ENCODE measurements at regions not wholly inside any gene's neighbourhood (a gene's known extent, or its start where the extent isn't known, plus 50 kb on each side); places are given as distances from the start of the nearest gene placed in this dataset.

DNA sequence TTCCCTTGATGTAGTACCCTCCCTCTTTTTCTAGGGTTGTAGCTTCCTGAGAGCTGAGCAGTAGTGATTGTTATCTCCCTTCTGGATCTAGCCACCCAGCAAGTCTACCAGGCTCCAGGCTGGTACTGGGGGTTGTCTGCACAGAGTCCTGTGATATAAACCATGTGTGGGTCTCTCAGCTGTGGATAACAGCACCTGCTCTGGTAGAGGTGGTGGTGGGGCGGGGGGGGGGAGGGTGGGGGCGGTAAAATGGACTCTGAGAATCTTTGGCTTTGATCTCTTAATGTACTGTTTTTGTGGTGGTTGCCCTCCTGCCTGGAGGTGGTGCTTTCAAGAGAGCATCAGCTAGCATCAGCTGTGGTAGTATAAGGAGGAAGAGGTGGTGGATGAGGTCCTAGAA, 302.0 kb upstream of the CHRM2 start:
- H3K4me3 ChIP-seq (ENCODE audit: low read depth, low read length) = no peak overlapping the region
- TF ChIP-seq, protein P1, sequence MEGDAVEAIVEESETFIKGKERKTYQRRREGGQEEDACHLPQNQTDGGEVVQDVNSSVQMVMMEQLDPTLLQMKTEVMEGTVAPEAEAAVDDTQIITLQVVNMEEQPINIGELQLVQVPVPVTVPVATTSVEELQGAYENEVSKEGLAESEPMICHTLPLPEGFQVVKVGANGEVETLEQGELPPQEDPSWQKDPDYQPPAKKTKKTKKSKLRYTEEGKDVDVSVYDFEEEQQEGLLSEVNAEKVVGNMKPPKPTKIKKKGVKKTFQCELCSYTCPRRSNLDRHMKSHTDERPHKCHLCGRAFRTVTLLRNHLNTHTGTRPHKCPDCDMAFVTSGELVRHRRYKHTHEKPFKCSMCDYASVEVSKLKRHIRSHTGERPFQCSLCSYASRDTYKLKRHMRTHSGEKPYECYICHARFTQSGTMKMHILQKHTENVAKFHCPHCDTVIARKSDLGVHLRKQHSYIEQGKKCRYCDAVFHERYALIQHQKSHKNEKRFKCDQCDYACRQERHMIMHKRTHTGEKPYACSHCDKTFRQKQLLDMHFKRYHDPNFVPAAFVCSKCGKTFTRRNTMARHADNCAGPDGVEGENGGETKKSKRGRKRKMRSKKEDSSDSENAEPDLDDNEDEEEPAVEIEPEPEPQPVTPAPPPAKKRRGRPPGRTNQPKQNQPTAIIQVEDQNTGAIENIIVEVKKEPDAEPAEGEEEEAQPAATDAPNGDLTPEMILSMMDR (conservative IDR thresholded peaks at IDR 0.05; ENCODE audit: low read depth, low read length) = no peak
- no peak for DNase-seq (ENCODE audit: low read depth)

DNA sequence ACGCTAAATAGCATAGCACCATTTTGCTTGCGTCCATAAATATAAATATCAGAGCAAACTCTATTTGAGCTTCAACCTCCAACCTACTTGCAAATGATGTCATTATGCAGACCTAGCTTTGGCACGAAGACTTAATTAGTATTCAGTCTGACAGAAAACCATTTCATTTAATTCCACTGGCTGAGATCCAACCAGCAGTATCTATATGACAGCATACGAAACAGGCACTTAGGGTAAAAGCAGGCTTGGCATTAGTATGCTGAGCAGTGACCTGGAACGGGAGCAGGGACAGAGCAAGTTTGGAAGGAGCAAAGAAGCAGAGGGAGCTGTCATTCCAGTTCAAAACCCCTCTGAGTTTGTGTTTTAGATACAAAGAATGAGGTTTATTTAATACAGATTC, 312.5 kb upstream of the CHRM2 start:
- TF ChIP-seq, protein P1 (conservative IDR thresholded peaks at IDR 0.05; ENCODE audit: low read depth, low read length) = no peak
- DNase-seq (ENCODE audit: low read depth) = no peak
- H3K4me3 ChIP-seq (ENCODE audit: low read depth, low read length) = no peak overlapping the region

DNA sequence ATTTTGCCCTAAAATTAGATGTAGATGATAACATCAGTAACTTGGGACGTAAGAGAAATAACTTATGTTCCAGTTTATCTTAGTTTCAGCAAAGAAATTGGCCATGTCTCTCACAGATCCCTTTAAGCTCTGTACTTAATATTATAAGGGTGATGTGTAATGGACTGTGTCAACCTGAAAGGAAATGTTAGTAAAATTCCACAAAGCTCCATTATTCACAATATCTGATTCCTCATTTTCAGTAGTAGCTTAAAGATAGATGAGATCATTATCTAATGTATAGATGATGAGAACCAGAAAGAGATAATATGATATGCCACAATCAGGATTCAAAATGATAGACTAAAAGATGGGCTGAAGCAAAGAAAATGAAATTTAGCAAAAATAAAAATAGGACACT, 316.8 kb upstream of the CHRM2 start:
- DNase-seq (ENCODE audit: low read depth) = no peak
- H3K4me3 ChIP-seq (ENCODE audit: low read depth, low read length) = no peak overlapping the region
- TF ChIP-seq, protein P1 (conservative IDR thresholded peaks at IDR 0.05; ENCODE audit: low read depth, low read length) = no peak

DNA sequence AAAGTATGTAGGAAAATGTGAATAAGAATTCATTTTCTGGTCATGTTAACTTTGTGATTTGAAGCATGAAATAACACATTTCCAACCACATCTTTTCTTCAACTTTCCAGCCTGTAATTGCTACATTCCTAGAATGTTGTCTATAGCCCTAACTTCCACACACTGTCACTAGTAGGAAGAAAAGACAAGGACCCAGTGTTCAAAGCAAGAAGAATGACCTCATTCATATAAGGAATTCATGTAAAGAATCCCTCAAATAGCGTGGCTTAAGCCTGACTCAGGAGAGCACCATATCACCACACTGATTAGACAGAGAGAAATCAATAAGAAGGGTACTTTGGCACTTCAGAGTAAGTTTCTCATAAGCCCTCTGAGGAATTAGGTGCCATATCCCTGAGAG, 318.7 kb upstream of the CHRM2 start:
- no peak overlapping the region for H3K4me3 ChIP-seq (ENCODE audit: low read depth, low read length)
- TF ChIP-seq, protein P1 (conservative IDR thresholded peaks at IDR 0.05; ENCODE audit: low read depth, low read length) = no peak
- DNase-seq (ENCODE audit: low read depth) = no peak

DNA sequence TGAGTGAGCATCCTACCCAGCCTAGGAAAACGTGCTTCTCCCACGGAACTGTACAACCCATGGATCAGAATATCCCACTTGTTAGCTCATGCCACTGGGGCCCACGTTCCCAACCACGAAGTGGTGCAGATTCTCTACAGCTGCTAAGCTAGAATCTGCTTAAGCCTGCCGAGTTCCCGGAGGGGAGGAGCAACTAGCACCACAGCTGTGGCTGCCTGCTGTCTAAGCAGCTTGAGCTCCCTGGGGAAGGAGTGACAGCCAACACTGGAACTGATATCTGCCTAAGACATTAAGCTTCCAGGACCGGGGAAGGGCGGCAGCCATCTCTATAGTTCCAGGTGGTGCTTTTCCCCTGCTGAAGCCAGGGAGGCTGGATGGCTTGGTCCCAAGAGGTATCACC, 334.7 kb upstream of the CHRM2 start:
- DNase-seq (ENCODE audit: low read depth) = no peak
- H3K4me3 ChIP-seq (ENCODE audit: low read depth, low read length) = no peak overlapping the region
- TF ChIP-seq, protein P1 (conservative IDR thresholded peaks at IDR 0.05; ENCODE audit: low read depth, low read length) = no peak

DNA sequence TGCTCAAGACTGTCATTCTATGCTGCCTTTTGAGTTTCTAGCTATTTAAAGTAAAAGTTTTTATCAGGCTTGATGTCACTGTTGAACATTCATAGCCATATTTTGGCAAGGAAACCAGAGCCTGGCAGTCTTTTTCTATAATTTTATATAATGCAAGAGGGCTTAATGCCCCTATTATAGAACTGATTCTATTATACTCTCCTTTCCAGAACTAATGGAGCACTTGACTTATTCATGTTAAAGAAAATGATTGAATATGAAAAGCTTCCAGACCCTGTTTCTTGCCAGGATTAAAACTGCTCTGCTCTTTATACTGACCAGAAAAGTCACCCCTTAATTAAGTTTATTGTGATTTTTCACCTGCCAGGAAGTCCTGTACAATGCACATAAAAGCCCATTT, 337.6 kb upstream of the CHRM2 start:
- DNase-seq (ENCODE audit: low read depth) = no peak
- TF ChIP-seq, protein P1 (conservative IDR thresholded peaks at IDR 0.05; ENCODE audit: low read depth, low read length) = no peak
- no peak overlapping the region for H3K4me3 ChIP-seq (ENCODE audit: low read depth, low read length)

DNA sequence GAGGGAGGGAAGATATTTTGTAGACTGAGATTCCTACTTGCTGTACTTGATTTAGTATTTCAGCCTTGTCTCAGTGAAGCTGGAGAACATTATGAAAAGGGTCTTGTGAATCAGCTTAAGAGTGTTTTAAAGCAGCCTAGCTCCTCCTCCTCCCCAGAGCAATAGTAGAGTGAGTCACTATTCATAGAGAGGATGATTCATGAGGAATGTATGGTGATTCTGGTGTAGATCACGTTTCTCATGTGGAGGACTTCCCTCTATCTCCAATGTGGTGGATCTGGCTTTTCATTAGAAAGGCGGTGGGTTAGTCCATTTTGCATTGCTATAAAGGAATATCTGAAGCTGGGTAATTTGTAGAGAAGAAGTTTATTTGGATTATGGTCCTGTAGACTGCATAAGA, 340.1 kb upstream of the CHRM2 start:
- DNase-seq (ENCODE audit: low read depth) = no peak
- no peak overlapping the region for H3K4me3 ChIP-seq (ENCODE audit: low read depth, low read length)
- TF ChIP-seq, protein P1 (conservative IDR thresholded peaks at IDR 0.05; ENCODE audit: low read depth, low read length) = no peak
